ENCODE measurements at regions not wholly inside any gene's neighbourhood (a gene's known extent, or its start where the extent isn't known, plus 50 kb on each side); places are given as distances from the start of the nearest gene placed in this dataset.

- no peak for TF ChIP-seq CTCF (IDR thresholded peaks at IDR 0.05; ENCODE audit: borderline replicate concordance, extremely low read depth, low read length, poor library complexity, severe bottlenecking)
- no peak for TF ChIP-seq EZH2 (IDR thresholded peaks at IDR 0.05; ENCODE audit: borderline replicate concordance, low read depth, low read length, severe bottlenecking)
Measured at GRCh38 chr5:108579236-108579635, 168.5 kb upstream of the FER start.
